ENCODE measurements at regions not wholly inside any gene's neighbourhood (a gene's known extent, or its start where the extent isn't known, plus 50 kb on each side); places are given as distances from the start of the nearest gene placed in this dataset.

- Histone ChIP-seq H3K4me1 (ENCODE audit: insufficient read depth, low read length) (no peaks in the 10 kb centered on the region), H3K4me3 (ENCODE audit: low read depth in 1 of 2, low read length in 2 of 2) (no peak overlapping the region), H2AFZ (ENCODE audit: low read depth, low read length) (no peak overlapping the region), H3K27ac (ENCODE audit: low read length) (no peak overlapping the region), H3K9ac (ENCODE audit: low read depth, low read length) (no peak overlapping the region), H3K4me2 (ENCODE audit: insufficient read depth, low read length) (no peak overlapping the region), H4K20me1 (ENCODE audit: insufficient read depth, low read length) (no peaks in the 10 kb centered on the region), H3K27me3 (ENCODE audit: insufficient read depth, low read length, poor library complexity) (no peaks in the 10 kb centered on the region), H3K79me2 (ENCODE audit: insufficient read depth, low read length) (no peaks in the 10 kb centered on the region), H3K36me3 (ENCODE audit: insufficient read depth, low read length) (no peaks in the 10 kb centered on the region), H3K9me3 (ENCODE audit: insufficient read depth, low read length, severe bottlenecking) (no peaks in the 10 kb centered on the region)
- DNase-seq (no peak), ATAC-seq (ENCODE audit: insufficient read depth, low read depth) (no peak)
- no peak for TF ChIP-seq CTCF (IDR thresholded peaks at IDR 0.05; ENCODE audit: borderline replicate concordance, extremely low read depth, low read length, poor library complexity, severe bottlenecking)
- no peak for TF ChIP-seq EZH2 (IDR thresholded peaks at IDR 0.05; ENCODE audit: borderline replicate concordance, low read depth, low read length, severe bottlenecking)
Observed at GRCh38 chr5:58188262-58188651, 271.6 kb downstream of the PLK2 start.

GRCh38 chr5:58187432-58188261 is 272.2 kb downstream of the PLK2 start:
- Histone ChIP-seq H3K4me2 (ENCODE audit: insufficient read depth, low read length) (no peak overlapping the region), H3K4me3 (ENCODE audit: low read depth in 1 of 2, low read length in 2 of 2) (no peak overlapping the region), H3K27ac (ENCODE audit: low read length) (no peak overlapping the region), H3K9me3 (ENCODE audit: insufficient read depth, low read length, severe bottlenecking) (no peaks in the 10 kb centered on the region), H3K9ac (ENCODE audit: low read depth, low read length) (no peak overlapping the region), H2AFZ (ENCODE audit: low read depth, low read length) (no peak overlapping the region), H3K79me2 (ENCODE audit: insufficient read depth, low read length) (no peaks in the 10 kb centered on the region), H3K4me1 (ENCODE audit: insufficient read depth, low read length) (no peaks in the 10 kb centered on the region), H3K36me3 (ENCODE audit: insufficient read depth, low read length) (no peaks in the 10 kb centered on the region), H3K27me3 (ENCODE audit: insufficient read depth, low read length, poor library complexity) (no peaks in the 10 kb centered on the region), H4K20me1 (ENCODE audit: insufficient read depth, low read length) (no peaks in the 10 kb centered on the region)
- ATAC-seq (ENCODE audit: insufficient read depth, low read depth) (no peak), DNase-seq (no peak)
- TF ChIP-seq CTCF (IDR thresholded peaks at IDR 0.05; ENCODE audit: borderline replicate concordance, extremely low read depth, low read length, poor library complexity, severe bottlenecking) (no peak), EZH2 (IDR thresholded peaks at IDR 0.05; ENCODE audit: borderline replicate concordance, low read depth, low read length, severe bottlenecking) (no peak)

- Histone ChIP-seq H3K4me1 (ENCODE audit: insufficient read depth, low read length) (no peaks in the 10 kb centered on the region), H3K4me3 (ENCODE audit: low read depth in 1 of 2, low read length in 2 of 2) (no peak overlapping the region), H3K27me3 (ENCODE audit: insufficient read depth, low read length, poor library complexity) (no peaks in the 10 kb centered on the region), H2AFZ (ENCODE audit: low read depth, low read length) (no peak overlapping the region), H3K27ac (ENCODE audit: low read length) (no peak overlapping the region), H3K9ac (ENCODE audit: low read depth, low read length) (no peak overlapping the region), H3K79me2 (ENCODE audit: insufficient read depth, low read length) (no peaks in the 10 kb centered on the region), H3K4me2 (ENCODE audit: insufficient read depth, low read length) (no peak overlapping the region), H3K36me3 (ENCODE audit: insufficient read depth, low read length) (no peaks in the 10 kb centered on the region), H3K9me3 (ENCODE audit: insufficient read depth, low read length, severe bottlenecking) (no peaks in the 10 kb centered on the region), H4K20me1 (ENCODE audit: insufficient read depth, low read length) (no peaks in the 10 kb centered on the region)
- TF ChIP-seq EZH2 (IDR thresholded peaks at IDR 0.05; ENCODE audit: borderline replicate concordance, low read depth, low read length, severe bottlenecking) (no peak), CTCF (IDR thresholded peaks at IDR 0.05; ENCODE audit: borderline replicate concordance, extremely low read depth, low read length, poor library complexity, severe bottlenecking) (no peak)
- ATAC-seq (ENCODE audit: insufficient read depth, low read depth) (no peak), DNase-seq (no peak)
Observed at GRCh38 chr5:58185801-58186200, 274.1 kb downstream of the PLK2 start.
